ENCODE measurements at regions not wholly inside any gene's neighbourhood (a gene's known extent, or its start where the extent isn't known, plus 50 kb on each side); places are given as distances from the start of the nearest gene placed in this dataset.

DNA sequence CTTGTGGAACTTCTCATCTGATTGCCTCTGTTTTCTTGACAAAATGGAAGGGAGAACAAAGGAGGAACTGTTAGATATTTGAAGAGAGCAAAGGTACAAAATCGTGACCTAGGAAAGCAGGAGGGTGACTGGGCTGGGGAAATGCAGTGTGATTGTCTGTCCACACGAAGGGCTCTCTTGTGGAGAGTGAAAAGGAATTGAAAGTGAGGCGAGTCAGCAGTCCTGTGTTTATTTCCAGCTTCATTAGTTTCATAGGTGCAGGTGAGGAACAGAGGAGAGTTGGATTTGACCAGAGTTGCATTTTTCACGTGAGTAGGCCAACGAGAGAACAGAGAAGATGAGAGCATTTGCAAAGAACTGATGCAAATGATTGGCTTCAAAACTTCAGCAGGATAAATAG, 336.4 kb upstream of the SATB1 start:
- DNase-seq (ENCODE audit: low read depth), result no peak
- no peak overlapping the region for H3K4me3 ChIP-seq (ENCODE audit: low read depth, low read length)
- TF ChIP-seq, protein P1, sequence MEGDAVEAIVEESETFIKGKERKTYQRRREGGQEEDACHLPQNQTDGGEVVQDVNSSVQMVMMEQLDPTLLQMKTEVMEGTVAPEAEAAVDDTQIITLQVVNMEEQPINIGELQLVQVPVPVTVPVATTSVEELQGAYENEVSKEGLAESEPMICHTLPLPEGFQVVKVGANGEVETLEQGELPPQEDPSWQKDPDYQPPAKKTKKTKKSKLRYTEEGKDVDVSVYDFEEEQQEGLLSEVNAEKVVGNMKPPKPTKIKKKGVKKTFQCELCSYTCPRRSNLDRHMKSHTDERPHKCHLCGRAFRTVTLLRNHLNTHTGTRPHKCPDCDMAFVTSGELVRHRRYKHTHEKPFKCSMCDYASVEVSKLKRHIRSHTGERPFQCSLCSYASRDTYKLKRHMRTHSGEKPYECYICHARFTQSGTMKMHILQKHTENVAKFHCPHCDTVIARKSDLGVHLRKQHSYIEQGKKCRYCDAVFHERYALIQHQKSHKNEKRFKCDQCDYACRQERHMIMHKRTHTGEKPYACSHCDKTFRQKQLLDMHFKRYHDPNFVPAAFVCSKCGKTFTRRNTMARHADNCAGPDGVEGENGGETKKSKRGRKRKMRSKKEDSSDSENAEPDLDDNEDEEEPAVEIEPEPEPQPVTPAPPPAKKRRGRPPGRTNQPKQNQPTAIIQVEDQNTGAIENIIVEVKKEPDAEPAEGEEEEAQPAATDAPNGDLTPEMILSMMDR (IDR thresholded peaks at IDR 0.05; ENCODE audit: low read depth, low read length, missing control alignments), result no peak

DNA sequence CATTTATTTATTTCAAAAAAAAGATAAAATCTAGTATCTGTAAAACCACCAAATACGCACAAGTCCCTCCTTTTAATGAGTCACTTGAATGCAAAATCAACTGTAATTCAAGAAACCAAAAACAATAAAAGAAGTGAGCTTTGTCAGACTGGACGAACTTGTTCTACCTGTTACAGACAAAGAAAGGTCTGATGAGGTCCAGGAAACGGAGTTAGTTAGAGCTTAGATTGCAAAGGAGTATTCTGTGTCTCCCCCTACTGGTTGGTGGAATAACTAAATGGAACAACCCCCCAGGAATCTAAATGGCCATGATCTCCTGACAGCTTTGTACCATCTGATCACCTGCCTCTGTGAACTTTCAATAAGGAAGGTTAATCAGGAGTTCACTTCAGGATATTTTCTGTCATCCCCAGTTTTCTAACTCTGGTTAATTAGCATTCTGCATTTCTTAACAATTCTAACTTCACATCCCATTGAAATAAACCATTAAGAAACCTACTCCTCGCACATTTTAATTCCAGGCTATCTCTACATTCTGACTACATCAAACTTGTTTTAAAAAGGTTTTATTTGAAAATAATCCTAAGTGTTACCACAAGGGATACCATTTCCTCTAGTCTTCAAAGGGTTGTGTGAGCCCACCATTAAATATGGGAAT, 333.0 kb upstream of the SATB1 start:
- TF ChIP-seq, protein P1 (IDR thresholded peaks at IDR 0.05; ENCODE audit: low read depth, low read length, missing control alignments), result peak; percentile 78
- peak; percentile 39 for DNase-seq (ENCODE audit: low read depth)
- H3K4me3 ChIP-seq (ENCODE audit: low read depth, low read length), result no peak overlapping the region

DNA sequence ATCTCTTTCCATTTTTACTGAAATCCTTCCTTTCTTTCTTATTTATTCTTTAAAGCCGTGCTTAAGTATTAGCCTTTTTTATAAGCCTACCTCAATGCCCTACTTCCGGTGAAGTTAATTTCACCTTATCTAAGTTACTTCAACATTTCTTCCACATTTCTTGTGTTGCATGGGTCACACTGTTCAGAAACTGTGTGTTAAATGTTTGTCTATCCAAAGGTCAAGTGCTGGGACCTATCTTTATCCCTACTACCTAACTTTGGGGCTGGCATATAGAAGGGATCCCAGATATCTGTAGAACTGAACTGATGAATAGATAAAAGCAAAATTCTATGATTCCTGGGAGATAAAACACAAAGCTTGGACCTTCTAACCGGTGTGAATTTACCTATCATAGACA, 332.3 kb upstream of the SATB1 start:
- DNase-seq (ENCODE audit: low read depth), result no peak
- TF ChIP-seq, protein P1 (IDR thresholded peaks at IDR 0.05; ENCODE audit: low read depth, low read length, missing control alignments), result no peak
- H3K4me3 ChIP-seq (ENCODE audit: low read depth, low read length), result no peak overlapping the region

GRCh38 chr3:18752273-18752934, 327.3 kb upstream of the SATB1 start:
- DNase-seq (ENCODE audit: low read depth), result no peak
- no peak overlapping the region for H3K4me3 ChIP-seq (ENCODE audit: low read depth, low read length)
- TF ChIP-seq, protein P1 (IDR thresholded peaks at IDR 0.05; ENCODE audit: low read depth, low read length, missing control alignments), result no peak

GRCh38 chr3:18751514-18751913, 326.4 kb upstream of the SATB1 start:
- DNase-seq (ENCODE audit: low read depth), result no peak
- TF ChIP-seq, protein P1 (IDR thresholded peaks at IDR 0.05; ENCODE audit: low read depth, low read length, missing control alignments), result no peak
- H3K4me3 ChIP-seq (ENCODE audit: low read depth, low read length), result no peak overlapping the region

- H3K4me3 ChIP-seq (ENCODE audit: low read depth, low read length), result no peak overlapping the region
- TF ChIP-seq, protein P1 (IDR thresholded peaks at IDR 0.05; ENCODE audit: low read depth, low read length, missing control alignments), result no peak
- no peak for DNase-seq (ENCODE audit: low read depth)
These were observed 322.2 kb upstream of the SATB1 start for GRCh38 chr3:18747383-18747782.

DNA sequence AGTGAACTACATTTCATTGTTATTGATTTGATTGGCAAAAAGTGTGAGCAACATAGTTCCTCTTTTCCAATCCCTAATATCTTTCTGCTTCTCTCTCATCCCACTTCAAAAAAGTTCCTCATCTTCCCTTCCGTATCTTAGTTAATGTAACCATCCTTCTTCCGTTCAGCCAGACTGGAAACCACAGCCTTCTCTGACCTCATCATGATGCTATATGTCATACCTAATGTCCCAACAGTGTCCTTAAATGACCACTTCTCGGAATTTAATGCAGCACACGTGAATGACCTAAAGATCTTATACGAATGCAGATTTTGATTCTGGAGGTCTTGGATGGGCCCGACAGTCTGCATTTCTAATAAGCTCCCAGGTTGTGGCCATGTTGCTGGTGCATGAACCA, 320.3 kb upstream of the SATB1 start:
- no peak for DNase-seq (ENCODE audit: low read depth)
- TF ChIP-seq, protein P1 (IDR thresholded peaks at IDR 0.05; ENCODE audit: low read depth, low read length, missing control alignments), result no peak
- no peak overlapping the region for H3K4me3 ChIP-seq (ENCODE audit: low read depth, low read length)

Data from GM12864 (cell line).